K562 (cell line): ENCODE measurements at regions not wholly inside any gene's neighbourhood (a gene's known extent, or its start where the extent isn't known, plus 50 kb on each side); places are given as distances from the start of the nearest gene placed in this dataset.

Experiments
- HDAC1 ChIP-seq, 2 experiments: fragments of 450-650 bp; IDR thresholded peaks; 2 replicates each; pipeline ENCODE4 v1.6.1; 2016 to 2017; ENCODE audit warnings: inconsistent platforms in 1 of 2, mild to moderate bottlenecking in 1 of 2, moderate library complexity in 1 of 2
- HMGN3 ChIP-seq: IDR thresholded peaks from 2 replicates; pipeline ENCODE4 v1.6.1; 2011; ENCODE audit warnings: borderline replicate concordance, low read depth, mild to moderate bottlenecking, mixed read lengths, low read length; ENCODE audit not compliant: insufficient read length; ENCODE audit errors: extremely low read depth
- KLF6 ChIP-seq: fragments of 250-450 bp; sonication (Bioruptor Pico); IDR thresholded peaks from 2 replicates; pipeline ENCODE4 v1.4.0; 2020; ENCODE audit warnings: mild to moderate bottlenecking, moderate library complexity, borderline replicate concordance
- NELFE ChIP-seq: IDR thresholded peaks from 2 replicates; pipeline ENCODE4 v1.6.1; 2011; ENCODE audit warnings: mild to moderate bottlenecking; ENCODE audit not compliant: insufficient read depth, insufficient read length
- NFIX ChIP-seq: fragments of 250-450 bp; sonication (Bioruptor Pico); IDR thresholded peaks from 2 replicates; pipeline ENCODE4 v1.4.0; 2020; ENCODE audit warnings: low read depth, mild to moderate bottlenecking, moderate library complexity
- RAD21 ChIP-seq, 2 experiments: fragments of 250-450 bp in 1 of 2; fragments of 450-650 bp in 1 of 2; sonication (Bioruptor Pico) in 1 of 2; formaldehyde crosslinking in 1 of 2; IDR thresholded peaks in 1 of 2; conservative IDR thresholded peaks in 1 of 2; 2 replicates each; pipeline versions ENCODE4 v1.4.0 to v1.8.0; 2020 to 2022; ENCODE audit warnings: mild to moderate bottlenecking in 2 of 2, moderate library complexity in 1 of 2
- STAT6 ChIP-seq: sonication (generic); formaldehyde crosslinking; IDR thresholded peaks from 2 replicates; pipeline ENCODE4 v1.8.1; 2023; ENCODE audit warnings: mild to moderate bottlenecking, missing genetic modification reagents
- YY1 ChIP-seq, 3 experiments: IDR thresholded peaks; 2 replicates each; pipeline ENCODE4 v1.6.1; 2011; ENCODE audit warnings: low read length in 2 of 3, mild to moderate bottlenecking in 2 of 3, moderate library complexity in 2 of 3, borderline replicate concordance in 1 of 3, control low read depth in 1 of 3, low read depth in 1 of 3; ENCODE audit not compliant: insufficient read depth in 3 of 3, insufficient replicate concordance in 2 of 3, control insufficient read depth in 1 of 3, insufficient read length in 1 of 3; ENCODE audit errors: extremely low read depth in 1 of 3
- ZBTB40 ChIP-seq, 2 experiments: fragments of 450-650 bp in 1 of 2; sonication (generic) in 1 of 2; formaldehyde crosslinking in 1 of 2; IDR thresholded peaks; 2 replicates each; pipeline versions ENCODE4 v1.7.1 to v1.9.0; 2016 to 2022; ENCODE audit warnings: inconsistent platforms in 1 of 2, mild to moderate bottlenecking in 1 of 2, missing genetic modification reagents in 1 of 2
- ZNF655 ChIP-seq: fragments of 250-450 bp; sonication (Bioruptor Pico); IDR thresholded peaks from 2 replicates; pipeline ENCODE4 v1.5.0; 2021
- ZNF77 ChIP-seq: fragments of 250-450 bp; sonication (Bioruptor Pico); IDR thresholded peaks from 2 replicates; pipeline ENCODE4 v1.5.0; 2020

GRCh38 chr7:140230861-140231770 is 54.3 kb upstream of the KDM7A start (continued):
- TF ChIP-seq ZBTB40 (IDR thresholded peaks at IDR 0.05) (no peak), ZBTB40 (CRISPR knock-in tag; IDR thresholded peaks at IDR 0.05) (no peak), STAT6 (CRISPR knock-in tag) (no peak), HDAC1 (IDR thresholded peaks at IDR 0.05) (0 out of 4 replicates have a peak, but pooled peaks of 1 of the 2 experiments have one; percentile 18), ZNF655 (CRISPR knock-in tag) (no peak), RAD21 (CRISPR knock-in tag; conservative IDR thresholded peaks at IDR 0.05 in 1 of 2, IDR thresholded peaks at IDR 0.05 in 1 of 2) (no peak), NELFE (no peak), ZNF77 (CRISPR knock-in tag) (no peak), KLF6 (CRISPR knock-in tag) (no peak), HMGN3 (peak; percentile 27), YY1 (IDR thresholded peaks at IDR 0.05; ENCODE audit: borderline replicate concordance in 1 of 3, control insufficient read depth in 1 of 3, extremely low read depth in 1 of 3, insufficient read depth in 3 of 3, insufficient read length in 1 of 3, insufficient replicate concordance in 2 of 3, low read depth in 1 of 3, low read length in 2 of 3) (no peak), NFIX (CRISPR knock-in tag) (no peak)
